ENCODE measurements at regions not wholly inside any gene's neighbourhood (a gene's known extent, or its start where the extent isn't known, plus 50 kb on each side); places are given as distances from the start of the nearest gene placed in this dataset.

- Histone ChIP-seq H3K4me3 (replicated peaks; ENCODE audit: low read depth, low read length) (no peak overlapping the region), H3K36me3 (ENCODE audit: control insufficient read depth, insufficient read depth, low read length) (no peaks in the 10 kb centered on the region), H3K27me3 (replicated peaks; ENCODE audit: control insufficient read depth, insufficient read depth, low read length) (no peaks in the 10 kb centered on the region)
- no peak for DNase-seq (ENCODE audit: extremely low read depth, insufficient read length)
- TF ChIP-seq CTCF (IDR thresholded peaks at IDR 0.05; ENCODE audit: insufficient read depth, low read length, poor library complexity, severe bottlenecking): no peak
Measured at GRCh38 chr2:212906620-212907019, 244.8 kb downstream of the IKZF2 start.

GRCh38 chr2:212905640-212906201 is 245.7 kb downstream of the IKZF2 start:
- Histone ChIP-seq H3K36me3 (ENCODE audit: control insufficient read depth, insufficient read depth, low read length) (no peaks in the 10 kb centered on the region), H3K27me3 (replicated peaks; ENCODE audit: control insufficient read depth, insufficient read depth, low read length) (no peaks in the 10 kb centered on the region), H3K4me3 (replicated peaks; ENCODE audit: low read depth, low read length) (no peak overlapping the region)
- no peak for DNase-seq (ENCODE audit: extremely low read depth, insufficient read length)
- no peak for TF ChIP-seq CTCF (IDR thresholded peaks at IDR 0.05; ENCODE audit: insufficient read depth, low read length, poor library complexity, severe bottlenecking)

- no peak for TF ChIP-seq CTCF (IDR thresholded peaks at IDR 0.05; ENCODE audit: insufficient read depth, low read length, poor library complexity, severe bottlenecking)
- no peak for DNase-seq (ENCODE audit: extremely low read depth, insufficient read length)
- no peaks in the 10 kb centered on the region for H3K27me3 ChIP-seq (replicated peaks; ENCODE audit: control insufficient read depth, insufficient read depth, low read length)
Measured at GRCh38 chr2:212904646-212905045, 246.8 kb downstream of the IKZF2 start.

GRCh38 chr2:212903413-212903812 is 248.0 kb downstream of the IKZF2 start:
- no peak for DNase-seq (ENCODE audit: extremely low read depth, insufficient read length)
- H3K27me3 ChIP-seq (replicated peaks; ENCODE audit: control insufficient read depth, insufficient read depth, low read length): no peaks in the 10 kb centered on the region
- H3K36me3 ChIP-seq (ENCODE audit: control insufficient read depth, insufficient read depth, low read length): no peaks in the 10 kb centered on the region
- H3K4me3 ChIP-seq (replicated peaks; ENCODE audit: low read depth, low read length): no peak overlapping the region
- no peak for TF ChIP-seq CTCF (IDR thresholded peaks at IDR 0.05; ENCODE audit: insufficient read depth, low read length, poor library complexity, severe bottlenecking)

More at GRCh38 chr2:212904646-212905045, 246.8 kb downstream of the IKZF2 start:
- H3K36me3 ChIP-seq (ENCODE audit: control insufficient read depth, insufficient read depth, low read length): no peaks in the 10 kb centered on the region
- H3K4me3 ChIP-seq (replicated peaks; ENCODE audit: low read depth, low read length): no peak overlapping the region

- Histone ChIP-seq H3K27me3 (replicated peaks; ENCODE audit: control insufficient read depth, insufficient read depth, low read length) (no peaks in the 10 kb centered on the region), H3K36me3 (ENCODE audit: control insufficient read depth, insufficient read depth, low read length) (no peaks in the 10 kb centered on the region), H3K4me3 (replicated peaks; ENCODE audit: low read depth, low read length) (no peak overlapping the region)
- TF ChIP-seq CTCF (IDR thresholded peaks at IDR 0.05; ENCODE audit: insufficient read depth, low read length, poor library complexity, severe bottlenecking): no peak
- DNase-seq (ENCODE audit: extremely low read depth, insufficient read length): no peak
Measured at GRCh38 chr2:212902421-212902820, 249.0 kb downstream of the IKZF2 start.
